ENCODE measurements at regions not wholly inside any gene's neighbourhood (a gene's known extent, or its start where the extent isn't known, plus 50 kb on each side); places are given as distances from the start of the nearest gene placed in this dataset.
"Not testable (repeated sequence)": the region's sequence is repeated elsewhere in the genome, so short reads cannot be mapped to it uniquely, and the experiment has no call there.

GRCh38 chrX:124181515-124181914 lies 150.9 kb upstream of the TEX13D start:
- DNase-seq (ENCODE audit: low spot score) = not testable (repeated sequence)

GRCh38 chrX:124190440-124190839 lies 142.0 kb upstream of the TEX13D start:
- no peak for DNase-seq (ENCODE audit: low spot score)

GRCh38 chrX:124194199-124194598 lies 138.3 kb upstream of the TEX13D start:
- DNase-seq (ENCODE audit: low spot score) = no peak

- DNase-seq (ENCODE audit: low spot score) = no peak
These were observed 137.6 kb upstream of the TEX13D start for GRCh38 chrX:124194901-124195300.

GRCh38 chrX:124203311-124203710 lies 129.1 kb upstream of the TEX13D start:
- DNase-seq (ENCODE audit: low spot score) = no peak

- no peak for DNase-seq (ENCODE audit: low spot score)
These were observed 123.8 kb upstream of the TEX13D start for GRCh38 chrX:124208660-124209059.

- DNase-seq (ENCODE audit: low spot score) = no peak
These were observed 122.5 kb upstream of the TEX13D start for GRCh38 chrX:124209792-124210576.

- peak; percentile 32 for DNase-seq (ENCODE audit: low spot score)
These were observed 121.0 kb upstream of the TEX13D start for GRCh38 chrX:124211312-124211942.

- no peak for DNase-seq (ENCODE audit: low spot score)
These were observed 119.8 kb upstream of the TEX13D start for GRCh38 chrX:124212622-124213021.

GRCh38 chrX:124215786-124216185 lies 116.7 kb upstream of the TEX13D start:
- DNase-seq (ENCODE audit: low spot score) = no peak

GRCh38 chrX:124216396-124217115 lies 115.9 kb upstream of the TEX13D start:
- no peak for DNase-seq (ENCODE audit: low spot score)

- peak; percentile 62 for DNase-seq (ENCODE audit: low spot score)
These were observed 114.9 kb upstream of the TEX13D start for GRCh38 chrX:124217304-124218251.

- no peak for DNase-seq (ENCODE audit: low spot score)
These were observed 108.9 kb upstream of the TEX13D start for GRCh38 chrX:124223524-124223923.

GRCh38 chrX:124224528-124224927 lies 107.9 kb upstream of the TEX13D start:
- no peak for DNase-seq (ENCODE audit: low spot score)

GRCh38 chrX:124226129-124226528 lies 106.3 kb upstream of the TEX13D start:
- DNase-seq (ENCODE audit: low spot score) = no peak

- no peak for DNase-seq (ENCODE audit: low spot score)
These were observed 103.6 kb upstream of the TEX13D start for GRCh38 chrX:124228849-124229248.

- DNase-seq (ENCODE audit: low spot score) = no peak
These were observed 103.1 kb upstream of the TEX13D start for GRCh38 chrX:124229374-124229773.

GRCh38 chrX:124230655-124231450 lies 101.6 kb upstream of the TEX13D start:
- DNase-seq (ENCODE audit: low spot score) = no peak

- DNase-seq (ENCODE audit: low spot score) = no peak
These were observed 101.1 kb upstream of the TEX13D start for GRCh38 chrX:124231451-124231759.

GRCh38 chrX:124232523-124233201 lies 99.8 kb upstream of the TEX13D start:
- DNase-seq (ENCODE audit: low spot score) = no peak

- DNase-seq (ENCODE audit: low spot score) = no peak
These were observed 98.1 kb upstream of the TEX13D start for GRCh38 chrX:124234348-124234747.
